ENCODE measurements at regions not wholly inside any gene's neighbourhood (a gene's known extent, or its start where the extent isn't known, plus 50 kb on each side); places are given as distances from the start of the nearest gene placed in this dataset.

- no peak for TF ChIP-seq CTCF (conservative IDR thresholded peaks at IDR 0.05; ENCODE audit: low read length)
- TF ChIP-seq EZH2phosphoT487 (IDR thresholded peaks at IDR 0.05; ENCODE audit: borderline replicate concordance), result no peak
These were observed 62.6 kb downstream of the RPS12 start for GRCh38 chr6:132877003-132877402.

Data from Loucy (cell line).